Anterior cingulate cortex (tissue), 58 donors: ENCODE measurements at regions not wholly inside any gene's neighbourhood (a gene's known extent, or its start where the extent isn't known, plus 50 kb on each side); places are given as distances from the start of the nearest gene placed in this dataset.

Source experiments
- DNase-seq, 58 donors: peaks; one replicate each; lab custom pipeline; 2025; lab: John Stamatoyannopoulos, UW

DNA sequence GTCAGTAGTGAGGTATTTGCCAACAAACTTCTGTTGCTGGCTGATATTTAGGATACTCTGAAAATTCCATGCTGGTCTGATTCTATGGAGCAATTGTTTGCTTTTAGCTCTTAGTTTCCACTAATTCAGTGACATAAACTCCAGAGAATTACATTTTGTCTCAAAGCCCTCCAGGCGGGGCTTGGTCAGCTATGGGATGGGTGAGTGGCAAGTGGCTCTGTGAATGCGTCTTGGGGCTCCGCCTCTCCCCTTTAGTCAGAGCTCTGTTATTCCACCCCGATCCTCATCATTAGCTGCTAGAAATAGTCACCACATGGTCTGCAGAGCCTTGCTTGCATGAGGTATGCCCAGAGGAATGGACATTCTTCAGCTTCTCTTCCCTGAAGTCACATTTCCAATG lies 540.6 kb downstream of the QKI start:
- DNase-seq, result no peak

DNA sequence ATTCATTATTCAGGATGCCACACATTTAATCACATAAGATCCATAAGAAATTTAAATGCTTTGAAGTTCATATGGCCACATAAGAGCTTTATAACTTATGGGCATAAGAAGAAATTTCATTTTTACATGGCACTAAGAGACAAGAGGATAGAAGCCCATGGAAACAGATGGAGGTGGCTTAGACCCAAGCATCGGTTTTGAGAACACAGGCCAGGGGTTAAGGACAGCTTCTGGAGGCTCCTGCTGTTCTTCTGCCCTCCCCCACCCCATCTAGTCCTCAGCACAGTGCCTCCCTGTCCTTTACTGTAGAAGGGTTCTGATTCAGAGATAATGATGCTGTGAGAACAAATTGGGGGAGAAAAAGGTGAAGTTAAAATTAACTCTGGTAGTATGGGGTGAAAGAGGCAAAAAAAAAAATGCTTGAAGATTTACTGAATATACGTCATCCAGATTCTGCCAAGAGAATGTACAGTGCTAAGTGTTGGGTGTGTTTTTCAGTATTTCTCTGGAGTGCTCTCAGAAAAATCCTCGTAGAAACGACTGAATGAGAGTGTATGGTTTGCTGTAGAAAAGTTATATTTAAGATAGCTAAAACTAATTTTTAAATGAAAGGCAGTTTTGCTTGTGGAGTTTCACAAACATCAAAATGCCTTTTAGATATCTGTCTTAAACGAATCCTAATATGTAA lies 539.7 kb downstream of the QKI start:
- DNase-seq, result no peak

DNA sequence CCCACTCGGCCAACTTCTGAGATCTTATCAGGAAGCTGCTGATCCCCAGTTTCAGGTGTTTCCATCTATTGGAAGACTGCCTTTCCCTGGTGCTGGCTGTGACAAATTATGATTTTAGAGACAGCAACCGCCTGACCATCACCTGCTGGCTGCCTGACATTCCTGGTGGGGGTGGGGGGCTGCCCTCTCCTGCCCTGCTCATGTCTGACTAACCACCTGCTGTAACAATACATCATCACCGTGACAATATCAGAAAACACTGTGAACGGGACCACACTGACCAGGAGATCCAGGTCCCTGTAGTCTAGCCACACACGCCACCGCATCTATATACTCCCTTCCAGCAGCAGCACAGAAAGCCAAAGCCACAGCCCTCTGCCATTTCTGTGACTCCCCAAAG lies 537.5 kb downstream of the QKI start:
- DNase-seq, result no peak

DNA sequence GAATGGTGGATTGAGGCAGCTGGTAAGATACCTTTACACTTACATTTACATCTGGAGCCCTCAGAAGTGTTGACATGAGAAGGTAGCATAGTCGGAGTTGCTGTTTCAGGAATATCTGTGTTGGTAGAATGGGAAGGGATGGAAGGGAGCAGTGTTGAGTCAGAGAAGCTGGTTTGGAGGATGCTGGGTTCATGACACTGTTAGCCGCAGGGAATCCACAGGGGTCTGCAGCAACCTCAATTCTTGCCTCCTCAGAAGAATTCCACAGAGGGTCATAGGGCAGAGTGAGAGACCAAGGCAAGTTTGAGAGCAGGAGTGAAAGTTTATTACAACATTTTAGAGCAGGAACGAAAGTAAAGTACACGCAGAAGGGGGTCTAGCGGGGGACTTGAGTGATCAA lies 536.8 kb downstream of the QKI start:
- DNase-seq, result no peak

DNA sequence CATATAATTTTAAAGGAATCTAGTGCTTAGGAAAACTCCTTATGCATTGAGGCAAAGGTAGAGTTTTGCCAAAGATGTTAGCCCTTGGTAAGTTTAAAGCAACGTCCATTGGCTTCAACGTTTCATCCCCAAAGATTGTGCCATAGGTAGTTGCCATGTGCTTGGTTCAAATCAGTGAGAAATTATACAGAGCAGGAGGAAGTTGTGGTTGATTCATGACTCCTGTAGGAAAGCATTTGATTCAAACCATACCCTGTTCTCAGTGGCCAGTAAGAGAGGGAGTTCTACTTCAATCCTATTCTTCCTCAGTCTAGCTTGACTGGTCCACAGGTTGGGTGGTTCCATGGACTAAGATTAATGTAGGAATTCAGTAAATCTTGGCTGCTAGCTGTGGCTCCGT lies 535.6 kb downstream of the QKI start:
- DNase-seq, result no peak

DNA sequence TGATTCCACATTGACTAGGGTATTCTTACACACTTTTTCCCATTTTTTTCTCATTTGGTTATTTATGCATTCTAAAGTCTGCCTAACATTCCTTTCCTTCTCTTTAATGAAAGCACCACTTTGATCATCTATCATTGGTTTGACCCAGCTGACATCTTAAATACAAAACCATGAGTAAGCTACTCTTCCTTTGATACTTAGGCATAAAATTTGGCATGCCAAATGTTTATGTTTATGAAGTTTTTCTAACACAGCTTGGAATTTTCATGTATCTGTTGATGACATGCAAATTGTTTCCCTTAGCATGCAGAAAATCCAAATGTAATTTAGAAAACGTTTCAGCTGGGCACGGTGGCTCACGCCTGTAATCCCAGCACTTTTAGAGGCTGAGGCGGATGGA lies 534.9 kb downstream of the QKI start:
- DNase-seq, result no peak

DNA sequence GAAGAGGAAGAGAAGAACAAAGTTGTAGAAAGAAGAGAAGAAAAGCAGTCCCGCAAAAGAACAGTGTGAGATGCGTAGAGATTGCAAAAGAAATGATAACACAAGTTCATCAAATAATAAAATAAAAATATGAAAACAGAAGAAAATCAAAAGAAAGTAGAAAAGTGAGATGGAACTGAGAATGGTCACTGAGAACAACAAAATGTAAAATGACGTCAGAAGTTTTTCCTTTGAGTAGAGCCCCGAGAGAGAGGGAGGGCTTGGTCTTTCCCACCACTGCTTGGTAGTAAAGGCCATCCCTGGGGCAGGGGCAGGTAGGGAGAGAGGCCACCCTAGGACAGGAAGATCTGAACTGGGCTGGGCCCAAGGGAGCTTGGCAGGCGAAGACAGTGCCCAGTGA lies 533.7 kb downstream of the QKI start:
- DNase-seq, result no peak

DNA sequence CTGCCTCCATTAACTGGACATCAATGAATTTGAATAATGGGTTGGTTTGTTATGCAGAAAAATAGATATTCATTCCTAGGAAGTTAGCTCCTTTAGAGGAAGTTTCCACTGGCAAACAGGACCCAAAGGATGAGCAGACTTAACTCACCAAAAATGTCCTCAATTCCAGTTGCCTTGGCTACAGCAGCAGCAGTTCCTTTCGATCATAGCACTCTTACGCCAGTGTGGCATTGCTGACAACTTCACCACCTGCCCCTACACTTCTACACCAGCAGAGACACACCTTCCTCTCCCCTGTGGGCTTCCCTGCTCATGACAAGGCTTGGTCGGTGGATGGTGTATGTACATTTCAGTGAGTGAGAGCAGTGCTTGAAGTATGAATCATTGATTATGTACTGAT lies 532.8 kb downstream of the QKI start:
- peak in 1 of 58 donors; percentile 14 for DNase-seq

DNA sequence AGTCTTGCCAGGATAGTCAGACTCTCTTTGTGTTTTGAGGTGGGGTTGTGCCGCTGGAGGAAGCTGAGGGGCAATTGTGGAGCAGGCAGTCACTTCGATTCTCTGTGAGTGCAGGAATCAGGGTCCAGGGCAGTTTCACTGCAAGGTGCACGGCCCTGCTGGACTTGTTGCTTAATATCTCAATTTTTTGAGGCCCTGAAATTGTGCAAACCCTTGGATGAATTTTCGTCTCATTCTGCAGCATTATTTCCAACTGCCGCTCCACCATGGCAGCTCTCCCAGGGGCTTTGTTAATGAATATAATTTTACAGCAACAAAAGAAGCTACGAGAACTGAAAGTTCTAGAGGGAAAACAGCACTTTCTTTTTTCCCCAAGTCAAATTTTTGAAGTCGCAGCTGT lies 531.9 kb downstream of the QKI start:
- DNase-seq, result peak in 13 of 58 donors; percentile 21 to 73 (median 32)

DNA sequence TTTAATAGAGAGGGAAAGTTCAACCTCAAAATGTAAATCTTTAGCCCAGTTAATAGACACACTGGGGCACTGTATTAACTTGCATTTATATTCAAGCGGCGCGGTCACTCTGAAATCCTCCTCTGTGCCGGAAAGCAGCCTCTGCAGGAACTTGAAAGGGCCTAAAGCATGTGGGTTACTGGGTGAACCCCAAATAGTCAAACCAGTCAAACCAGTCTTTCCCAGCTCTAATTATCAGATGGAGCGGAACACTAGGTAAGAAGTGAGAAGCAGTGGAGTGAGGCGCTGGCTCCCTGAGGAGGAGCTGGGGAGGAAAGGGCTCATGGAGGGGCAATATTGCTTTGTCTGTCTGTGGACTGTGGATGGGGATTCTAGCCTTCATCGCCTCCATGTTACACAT lies 531.3 kb downstream of the QKI start:
- DNase-seq, result peak in 35 of 58 donors; percentile 13 to 70 (median 36)

DNA sequence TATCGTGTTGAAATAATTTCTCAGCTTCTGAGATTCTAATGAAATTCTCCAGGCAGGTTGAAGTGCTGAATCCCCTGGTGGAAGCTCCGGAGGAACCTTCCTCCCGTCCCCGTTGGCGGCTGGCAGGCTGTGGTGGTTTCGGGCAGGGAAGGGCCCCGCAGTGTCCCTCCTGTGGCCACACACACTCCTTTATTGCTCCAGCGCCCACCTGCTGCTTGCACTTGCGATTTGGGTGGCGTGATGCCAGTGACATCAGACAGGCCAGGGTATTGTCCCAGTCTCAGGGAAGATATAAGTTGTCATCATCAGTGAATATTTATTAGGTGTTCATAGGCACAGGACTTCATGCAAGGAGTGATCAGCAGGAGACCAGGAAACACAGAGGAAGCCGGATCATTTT lies 530.4 kb downstream of the QKI start:
- DNase-seq, result peak in 13 of 58 donors; percentile 14 to 55 (median 25)

DNA sequence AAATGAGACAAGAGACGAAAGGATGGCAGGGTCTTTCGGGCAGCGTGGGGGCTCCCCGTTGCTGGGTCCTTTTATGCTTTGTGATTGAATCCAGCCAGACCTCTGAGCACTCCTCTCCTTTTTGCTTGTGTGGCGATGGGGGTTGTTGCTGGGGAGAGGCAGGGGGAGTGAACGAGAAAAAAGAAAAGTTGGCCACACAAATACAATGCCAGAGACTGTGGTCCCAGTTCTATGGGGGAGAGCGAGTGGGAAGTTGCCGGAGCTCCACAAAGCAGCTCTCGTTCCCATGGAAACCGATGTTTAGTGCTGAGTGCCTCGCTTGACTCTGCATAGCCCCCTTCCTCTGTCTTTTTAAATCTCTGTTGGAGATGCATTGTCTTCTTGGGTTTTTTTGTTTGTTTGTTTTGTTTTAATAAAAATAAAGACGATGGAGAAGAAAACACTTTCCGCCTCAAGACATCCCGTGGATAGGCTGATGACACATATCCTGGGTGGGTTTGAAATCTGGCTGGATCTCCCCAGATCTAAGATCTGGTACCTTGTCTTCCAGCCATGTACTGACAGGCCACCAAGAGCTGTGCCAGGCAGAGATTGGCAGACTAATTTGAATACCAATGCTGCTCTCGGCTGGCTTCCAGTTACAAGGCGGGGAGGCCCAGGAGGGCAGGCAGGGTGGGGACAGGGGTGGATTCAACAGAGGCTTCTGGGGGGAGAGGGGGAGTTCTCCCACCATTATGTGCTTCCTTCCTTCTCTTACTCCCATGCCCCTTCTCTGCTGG lies 529.3 kb downstream of the QKI start:
- peak in 57 of 58 donors; percentile 26 to 95 (median 77) for DNase-seq

DNA sequence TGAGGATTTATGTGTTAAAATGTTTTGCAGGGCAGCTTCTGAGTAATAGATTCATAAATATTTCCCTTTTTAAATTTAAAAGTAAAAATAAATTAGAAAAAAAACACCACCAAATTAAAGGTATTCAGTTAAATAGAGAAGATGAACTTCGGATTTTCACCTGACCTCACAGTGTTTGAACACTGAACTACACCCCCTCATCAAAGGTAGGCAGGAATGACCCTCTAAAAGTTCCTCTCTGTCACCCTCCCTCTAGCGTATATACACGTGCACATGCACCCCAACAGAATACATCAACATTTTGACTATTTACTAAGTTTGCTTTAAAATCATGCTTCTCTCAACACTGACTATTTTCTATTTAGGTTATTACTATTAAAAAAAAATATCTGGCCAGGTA lies 528.3 kb downstream of the QKI start:
- DNase-seq, result no peak

DNA sequence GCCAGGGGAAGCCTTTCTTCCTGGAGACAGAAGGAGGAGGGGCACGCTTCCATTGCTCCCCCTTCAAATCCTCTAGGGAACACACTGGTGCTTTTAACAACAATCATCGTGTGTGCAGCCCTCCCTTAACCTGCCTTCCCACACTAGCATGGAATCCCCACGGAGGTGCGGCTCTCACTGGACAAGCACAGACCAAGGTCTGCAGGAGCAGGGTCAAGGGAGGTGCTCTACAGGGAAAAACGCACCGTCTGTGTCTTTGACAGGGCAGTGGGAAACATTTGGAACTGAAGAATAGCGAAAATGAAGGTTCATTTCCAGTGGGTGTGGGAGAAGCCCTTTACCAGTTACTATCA lies 527.1 kb downstream of the QKI start:
- no peak for DNase-seq

DNA sequence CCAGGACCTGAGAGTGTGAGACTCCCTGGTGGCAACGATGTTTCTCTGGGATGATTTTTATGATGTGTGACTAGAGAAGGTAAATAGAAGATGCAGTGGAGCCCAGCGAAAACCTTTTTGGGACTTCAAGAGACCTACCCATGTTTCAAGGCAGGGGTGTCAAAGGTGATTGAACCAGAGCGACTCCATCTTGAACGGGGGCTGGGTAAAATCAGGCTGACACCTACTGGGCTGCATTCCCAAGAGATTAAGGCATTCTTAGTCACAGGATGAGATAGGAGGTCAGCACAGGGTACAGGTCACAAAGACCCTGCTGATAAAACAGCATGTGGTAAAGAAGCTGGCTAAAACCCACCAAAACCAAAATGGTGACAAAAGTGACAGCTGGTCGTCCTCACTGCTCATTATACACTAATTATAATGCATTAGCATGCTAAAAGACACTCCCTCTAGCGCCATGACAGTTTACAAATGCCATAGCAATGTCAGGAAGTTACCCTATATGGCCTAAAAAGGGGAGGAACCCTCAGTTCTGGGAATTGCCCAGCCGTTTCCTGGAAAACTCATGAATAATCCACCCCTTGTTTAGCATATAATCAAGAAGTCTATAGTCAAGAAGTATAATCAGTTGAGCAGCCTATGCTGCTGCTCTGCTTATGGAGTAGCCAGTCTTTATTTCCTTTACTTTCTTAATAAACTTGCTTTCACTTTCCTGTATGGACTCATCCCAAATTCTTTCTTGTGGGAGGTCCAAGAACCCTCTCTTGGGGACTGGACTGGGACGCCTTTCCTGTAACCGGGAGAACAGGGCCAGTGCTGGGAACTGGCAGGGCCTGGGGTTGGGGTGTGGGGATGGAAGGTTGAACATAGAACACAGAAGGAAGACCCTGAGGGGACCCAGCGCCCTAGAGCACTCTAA lies 526.4 kb downstream of the QKI start:
- DNase-seq, result peak in 6 of 58 donors; percentile 13 to 66 (median 32)

DNA sequence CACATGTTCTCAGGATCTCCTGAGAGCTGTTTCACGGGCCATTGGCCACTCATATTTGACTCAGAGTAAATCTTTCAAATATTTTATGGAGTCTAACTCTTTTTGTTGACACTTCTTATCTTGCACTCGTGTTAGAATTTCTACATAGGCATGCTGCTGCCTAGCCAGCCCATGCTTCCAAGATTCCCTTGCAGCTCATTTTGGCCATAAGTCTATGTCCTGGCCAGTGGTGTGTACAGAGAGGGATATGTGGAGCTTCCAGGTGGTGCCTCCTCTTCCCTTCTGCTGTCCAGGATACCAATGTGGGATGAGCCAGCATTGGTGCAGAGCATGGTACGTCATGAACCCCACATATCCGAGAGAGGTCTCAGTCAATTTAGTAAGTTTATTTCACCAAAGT lies 522.6 kb downstream of the QKI start:
- no peak for DNase-seq

DNA sequence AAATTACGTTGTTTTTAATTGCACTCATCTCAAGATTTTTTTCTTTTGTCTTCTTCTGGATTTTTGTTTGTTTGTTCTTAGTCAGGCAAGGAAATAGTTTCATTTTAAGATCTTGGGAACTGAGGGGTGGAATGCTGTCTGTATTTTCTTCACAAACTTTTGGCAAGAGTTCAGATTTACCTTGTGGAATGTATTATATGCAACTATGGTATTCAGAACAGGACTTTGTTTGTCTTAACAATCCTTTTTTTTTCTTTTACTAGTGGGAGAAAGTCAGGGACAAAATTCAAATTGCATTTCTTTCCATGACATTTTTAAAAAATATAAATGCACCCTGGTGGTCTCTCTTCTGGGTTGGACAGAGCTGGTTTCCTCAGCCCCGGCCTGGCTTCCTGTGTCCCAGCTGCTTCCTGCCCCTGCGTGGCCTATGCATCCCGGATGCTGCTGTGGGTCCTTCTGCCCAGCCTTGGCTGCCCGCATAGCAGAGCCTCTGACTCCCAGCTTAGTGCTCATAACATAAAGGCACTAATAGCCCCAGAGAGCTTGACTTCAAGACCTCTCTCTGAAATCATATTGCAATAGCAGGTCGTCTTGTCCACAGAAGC lies 520.7 kb downstream of the QKI start:
- DNase-seq, result no peak

DNA sequence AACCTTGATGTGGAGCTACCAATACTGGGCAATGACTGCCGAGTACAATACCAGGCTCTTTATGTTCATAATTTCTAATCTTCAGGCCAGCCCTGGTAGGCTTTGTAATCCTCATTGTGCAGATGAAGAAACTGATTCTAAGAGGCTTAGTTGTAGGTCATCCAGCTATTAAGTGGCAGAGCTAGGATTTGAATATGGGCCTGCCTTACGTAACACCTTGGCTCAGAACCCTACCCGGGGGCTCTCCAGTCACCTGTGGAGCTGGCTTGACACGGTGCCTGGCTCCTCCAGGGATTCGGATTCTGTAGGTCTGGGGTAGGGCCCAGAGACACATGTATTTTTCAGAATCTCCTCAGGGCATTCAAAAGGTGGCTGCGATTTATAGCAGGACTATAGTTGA lies 515.5 kb downstream of the QKI start:
- DNase-seq, result no peak

DNA sequence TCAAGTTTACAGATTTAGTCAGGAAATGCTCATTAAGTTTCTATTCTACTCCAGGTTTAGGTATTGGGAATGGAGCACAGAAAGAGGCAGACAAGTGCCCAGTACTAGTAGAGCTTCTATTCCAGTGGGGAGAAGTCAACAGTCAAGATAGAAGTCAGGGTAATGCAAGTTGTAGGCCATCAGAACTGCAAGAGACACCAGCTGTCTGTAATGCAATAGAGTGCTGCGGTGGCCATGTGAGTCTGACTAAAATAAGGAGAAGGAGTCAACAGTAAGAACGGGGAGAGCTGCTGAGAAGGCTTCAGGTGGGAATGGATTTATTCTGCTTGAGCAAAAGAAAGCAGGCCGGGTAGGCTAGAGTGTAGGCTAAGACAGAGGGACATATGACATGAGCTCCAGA lies 515.0 kb downstream of the QKI start:
- DNase-seq, result no peak

DNA sequence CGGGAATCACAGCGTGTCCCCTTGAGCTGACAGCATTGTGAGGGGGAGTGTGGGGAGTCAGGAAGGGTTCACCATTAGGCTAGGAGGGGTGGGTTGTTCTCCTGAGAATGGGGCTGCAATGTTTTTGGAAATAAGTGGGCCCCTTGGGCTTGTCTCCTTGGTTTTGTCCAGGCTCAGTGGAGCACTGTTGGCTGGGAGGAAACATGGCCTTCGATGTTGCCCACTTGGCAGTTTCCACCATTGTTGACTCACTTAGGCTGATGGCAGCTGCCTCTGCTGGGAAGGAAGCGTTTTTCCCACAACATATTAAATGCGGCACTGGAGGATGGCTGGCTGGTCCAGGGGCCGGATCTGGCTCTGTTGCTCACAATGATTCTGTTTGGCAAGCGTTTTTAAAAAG lies 512.1 kb downstream of the QKI start:
- peak in 47 of 58 donors; percentile 9 to 91 (median 53) for DNase-seq

DNA sequence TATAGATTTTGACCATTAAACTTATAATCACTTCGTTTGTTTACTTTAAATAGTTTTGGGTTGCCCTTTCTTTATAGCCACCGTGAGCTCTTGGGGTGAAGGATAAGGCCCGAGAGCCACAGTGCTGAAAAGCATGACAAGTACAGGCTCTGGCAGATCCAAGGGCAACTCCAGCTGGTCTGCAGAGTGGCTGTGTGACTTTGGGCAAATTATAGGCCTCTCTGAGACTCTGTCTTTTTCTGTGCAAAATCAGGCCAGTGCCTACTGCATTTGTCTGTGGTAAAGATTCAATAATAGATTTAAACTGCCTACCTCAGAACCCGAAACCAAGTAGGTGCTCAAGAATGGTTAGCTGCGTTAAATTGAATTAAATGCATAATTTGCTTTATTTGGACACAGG lies 511.3 kb downstream of the QKI start:
- no peak for DNase-seq
